AG04450 (cell line): ENCODE measurements at regions not wholly inside any gene's neighbourhood (a gene's known extent, or its start where the extent isn't known, plus 50 kb on each side); places are given as distances from the start of the nearest gene placed in this dataset.

Experiments used
- CTCF ChIA-PET: fragments of 300-600, 350-600 bp; formaldehyde crosslinking; extraction: SDS; loops from one replicate; lab custom pipeline; 2022; ENCODE audit warnings: antibody characterized with exemption, inconsistent platforms; lab: Charles Lee
- POLR2A ChIA-PET: fragments of 350-600 bp; formaldehyde crosslinking; extraction: SDS; loops from one replicate; lab custom pipeline; 2021; ENCODE audit warnings: antibody characterized with exemption, inconsistent platforms; lab: Yijun Ruan, JAX
- DNase-seq: peaks from one replicate; pipeline ENCODE4 v3.0.0-alpha.2; 2011; ENCODE audit warnings: low read depth, low spot score
- H3K27ac ChIP-seq: one replicate; pipeline ENCODE4 v1.5.1; 2012; ENCODE audit warnings: low read depth, low read length, control low read depth
- H3K27me3 ChIP-seq: one replicate; pipeline ENCODE4 v1.6.0; 2012; ENCODE audit warnings: low read length; ENCODE audit not compliant: control insufficient read depth, insufficient read depth
- H3K4me3 ChIP-seq: 2 replicates; pipeline ENCODE4 v1.5.1; 2011; ENCODE audit warnings: mild to moderate bottlenecking, low read depth, low read length, control low read depth
- H3K9me3 ChIP-seq: 2 replicates; pipeline ENCODE4 v1.5.1; 2012; ENCODE audit warnings: low read length; ENCODE audit not compliant: control insufficient read depth, insufficient read depth
- TF ChIP-seq, protein P1 (sequence below): IDR thresholded peaks from 2 replicates; pipeline ENCODE4 v1.5.1; 2011; ENCODE audit warnings: low read depth, low read length, control low read depth, inconsistent platforms

DNA sequence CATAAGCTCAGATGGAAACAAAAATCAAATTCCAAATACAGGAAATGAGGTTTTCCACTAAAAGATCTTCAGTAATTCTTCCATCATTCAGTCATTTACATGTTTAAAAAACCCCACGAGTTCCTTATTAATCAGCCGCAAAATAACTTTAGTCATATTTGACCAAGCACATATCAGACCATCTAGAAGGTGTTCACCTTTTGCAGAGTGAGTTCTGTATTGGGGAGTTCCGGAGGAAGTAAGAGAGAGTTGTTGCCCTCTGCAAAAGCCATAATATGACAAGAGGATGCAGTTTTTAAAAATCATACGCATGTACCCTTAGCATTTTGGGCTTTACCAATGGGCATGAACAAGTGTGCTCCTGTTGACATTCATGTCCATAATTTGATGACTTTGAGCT, 61.6 kb downstream of the CCR1 start:
- peaks cover 11% of the 10 kb centered on the region for H3K27me3 ChIP-seq
- ChIA-PET CTCF (no interaction called here), POLR2A (no interaction called here)
- TF ChIP-seq, protein P1, sequence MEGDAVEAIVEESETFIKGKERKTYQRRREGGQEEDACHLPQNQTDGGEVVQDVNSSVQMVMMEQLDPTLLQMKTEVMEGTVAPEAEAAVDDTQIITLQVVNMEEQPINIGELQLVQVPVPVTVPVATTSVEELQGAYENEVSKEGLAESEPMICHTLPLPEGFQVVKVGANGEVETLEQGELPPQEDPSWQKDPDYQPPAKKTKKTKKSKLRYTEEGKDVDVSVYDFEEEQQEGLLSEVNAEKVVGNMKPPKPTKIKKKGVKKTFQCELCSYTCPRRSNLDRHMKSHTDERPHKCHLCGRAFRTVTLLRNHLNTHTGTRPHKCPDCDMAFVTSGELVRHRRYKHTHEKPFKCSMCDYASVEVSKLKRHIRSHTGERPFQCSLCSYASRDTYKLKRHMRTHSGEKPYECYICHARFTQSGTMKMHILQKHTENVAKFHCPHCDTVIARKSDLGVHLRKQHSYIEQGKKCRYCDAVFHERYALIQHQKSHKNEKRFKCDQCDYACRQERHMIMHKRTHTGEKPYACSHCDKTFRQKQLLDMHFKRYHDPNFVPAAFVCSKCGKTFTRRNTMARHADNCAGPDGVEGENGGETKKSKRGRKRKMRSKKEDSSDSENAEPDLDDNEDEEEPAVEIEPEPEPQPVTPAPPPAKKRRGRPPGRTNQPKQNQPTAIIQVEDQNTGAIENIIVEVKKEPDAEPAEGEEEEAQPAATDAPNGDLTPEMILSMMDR: no peak
- H3K27ac ChIP-seq: no peak overlapping the region
- DNase-seq: no peak
- no peaks in the 10 kb centered on the region for H3K9me3 ChIP-seq
- no peak overlapping the region for H3K4me3 ChIP-seq

- DNase-seq: no peak
- H3K9me3 ChIP-seq: no peaks in the 10 kb centered on the region
- H3K27me3 ChIP-seq: peaks cover 11% of the 10 kb centered on the region
- ChIA-PET POLR2A (no interaction called here), CTCF (no interaction called here)
- H3K27ac ChIP-seq: no peak overlapping the region
- H3K4me3 ChIP-seq: no peak overlapping the region
- TF ChIP-seq, protein P1: no peak
These were observed 62.1 kb downstream of the CCR1 start for GRCh38 chr3:46146021-46146420.

GRCh38 chr3:46145147-46145546, 63.0 kb downstream of the CCR1 start:
- H3K27me3 ChIP-seq: peaks cover 11% of the 10 kb centered on the region
- no peak overlapping the region for H3K27ac ChIP-seq
- DNase-seq: no peak
- no peaks in the 10 kb centered on the region for H3K9me3 ChIP-seq
- ChIA-PET POLR2A (no interaction called here), CTCF (no interaction called here)
- no peak overlapping the region for H3K4me3 ChIP-seq
- TF ChIP-seq, protein P1: no peak

GRCh38 chr3:46143951-46144473, 64.1 kb downstream of the CCR1 start:
- TF ChIP-seq, protein P1: no peak
- no peak for DNase-seq
- CTCF ChIA-PET: no interaction called here

GRCh38 chr3:46141813-46142212, 66.3 kb downstream of the CCR1 start:
- Histone ChIP-seq H3K4me3 (no peak overlapping the region), H3K27ac (no peak overlapping the region), H3K27me3 (peaks cover 9% of the 10 kb centered on the region), H3K9me3 (no peaks in the 10 kb centered on the region)
- TF ChIP-seq, protein P1: no peak
- ChIA-PET POLR2A (no interaction called here), CTCF (no interaction called here)
- DNase-seq: no peak

More at GRCh38 chr3:46143951-46144473, 64.1 kb downstream of the CCR1 start:
- no peak overlapping the region for H3K27ac ChIP-seq
- H3K9me3 ChIP-seq: no peaks in the 10 kb centered on the region
- POLR2A ChIA-PET: no interaction called here
- H3K27me3 ChIP-seq: peaks cover 11% of the 10 kb centered on the region
- no peak overlapping the region for H3K4me3 ChIP-seq
